ENCODE measurements at regions not wholly inside any gene's neighbourhood (a gene's known extent, or its start where the extent isn't known, plus 50 kb on each side); places are given as distances from the start of the nearest gene placed in this dataset.

GRCh38 chr1:229068270-229068987 is 202.5 kb upstream of the RAB4A start:
- DNase-seq, result peak in 1 of 6 experiments; percentile 34

- DNase-seq, result no peak
Observed at GRCh38 chr1:229069176-229069575, 201.7 kb upstream of the RAB4A start.

DNA sequence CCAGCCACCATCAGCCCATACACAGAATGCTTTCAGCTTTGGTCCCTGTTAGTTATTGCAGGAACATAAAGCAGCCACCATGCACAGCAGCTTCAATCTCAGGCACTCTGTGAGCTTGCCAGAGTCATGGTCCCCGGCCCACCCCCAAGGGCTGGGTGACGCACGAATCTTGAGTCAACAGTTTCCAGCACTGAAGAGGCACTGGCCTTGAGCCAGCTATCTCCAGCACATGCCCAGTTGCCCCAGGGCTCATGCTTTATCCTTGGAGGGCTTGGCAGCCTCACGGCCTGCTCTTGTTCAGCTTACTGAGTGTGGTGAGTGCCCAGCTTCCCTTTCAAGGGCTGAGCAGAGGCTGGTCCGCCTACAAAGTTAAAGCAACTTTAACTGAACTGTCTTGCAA is 200.7 kb upstream of the RAB4A start:
- DNase-seq, result no peak

DNA sequence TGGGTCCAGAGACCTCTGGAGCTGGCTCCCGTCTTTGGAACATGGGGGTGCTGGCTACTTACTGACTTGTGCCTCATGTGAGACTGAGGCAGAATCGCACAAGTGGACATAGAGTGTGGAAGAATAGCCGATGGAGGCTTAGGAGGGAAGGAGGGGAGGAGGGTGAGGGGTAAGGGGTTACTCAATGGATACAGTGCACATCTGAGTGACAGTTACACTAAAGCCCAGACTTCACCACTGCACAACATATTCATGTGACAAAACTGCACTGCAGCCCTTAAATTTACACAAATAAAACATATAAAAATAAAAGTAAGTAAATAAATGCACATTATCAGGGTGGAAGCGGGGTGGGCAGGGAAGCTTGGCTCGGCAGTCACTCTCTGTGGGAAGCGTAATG is 197.7 kb upstream of the RAB4A start:
- DNase-seq, result no peak

- DNase-seq, result no peak
Observed at GRCh38 chr1:229075217-229075616, 195.7 kb upstream of the RAB4A start.

GRCh38 chr1:229075716-229076115 is 195.2 kb upstream of the RAB4A start:
- DNase-seq, result no peak

DNA sequence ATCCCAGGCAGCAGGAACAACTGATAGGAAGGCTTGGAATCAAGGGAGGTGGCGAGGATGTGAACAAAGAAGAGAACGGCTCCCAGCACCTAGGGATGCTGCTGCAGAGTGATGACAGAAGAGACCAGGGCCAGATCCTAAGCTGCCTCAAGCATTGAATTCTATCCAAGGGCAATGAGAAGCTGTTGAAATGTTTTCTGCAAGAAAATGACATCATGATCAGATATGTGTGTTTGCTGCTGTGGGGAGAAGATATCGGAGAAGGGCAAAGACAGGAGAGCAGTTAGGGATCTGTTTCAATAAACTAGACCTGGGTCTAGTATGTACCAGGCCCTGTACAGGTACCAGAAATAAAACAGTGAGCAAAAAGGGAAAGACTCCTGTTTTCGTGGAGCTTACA is 194.7 kb upstream of the RAB4A start:
- no peak for DNase-seq

GRCh38 chr1:229079016-229079595 is 191.8 kb upstream of the RAB4A start:
- no peak for DNase-seq

DNA sequence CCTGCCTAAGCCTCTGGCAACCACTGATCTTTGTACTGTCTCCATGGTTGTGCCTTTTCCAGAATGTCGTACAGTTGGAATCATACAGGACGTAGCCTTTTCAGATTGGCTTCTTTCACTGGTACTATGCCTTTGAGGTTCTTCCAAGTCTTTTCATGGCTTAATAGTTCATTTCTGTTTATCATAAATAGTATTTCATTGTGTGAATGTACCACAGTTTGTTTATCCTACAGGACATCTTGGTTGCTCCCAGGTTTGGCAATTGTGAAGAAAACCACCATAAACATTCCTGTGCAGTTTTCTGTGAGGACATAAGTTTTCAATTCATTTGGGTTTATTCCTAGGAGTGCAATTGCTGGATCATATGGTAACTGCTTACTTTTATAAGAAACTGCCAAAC is 190.6 kb upstream of the RAB4A start:
- DNase-seq, result no peak

DNA sequence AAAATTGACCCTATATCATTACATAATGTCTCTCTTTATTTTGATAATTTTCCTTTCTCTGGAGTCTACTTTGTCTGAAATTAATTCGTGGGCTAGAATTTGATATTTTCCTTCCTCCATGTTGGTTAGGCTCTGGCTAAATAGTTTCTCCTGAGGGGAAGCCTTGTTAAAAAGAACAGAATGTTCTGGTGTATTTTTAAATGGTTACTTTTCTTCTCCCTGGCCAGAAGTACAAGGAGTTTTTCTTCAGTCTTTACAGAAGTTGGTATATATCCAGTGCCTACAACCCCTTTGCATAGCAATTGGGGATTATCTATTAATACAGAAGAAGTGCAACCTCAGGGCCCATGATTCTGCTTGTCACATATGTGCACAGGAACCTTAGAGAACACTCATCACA is 185.6 kb upstream of the RAB4A start:
- DNase-seq, result no peak

DNA sequence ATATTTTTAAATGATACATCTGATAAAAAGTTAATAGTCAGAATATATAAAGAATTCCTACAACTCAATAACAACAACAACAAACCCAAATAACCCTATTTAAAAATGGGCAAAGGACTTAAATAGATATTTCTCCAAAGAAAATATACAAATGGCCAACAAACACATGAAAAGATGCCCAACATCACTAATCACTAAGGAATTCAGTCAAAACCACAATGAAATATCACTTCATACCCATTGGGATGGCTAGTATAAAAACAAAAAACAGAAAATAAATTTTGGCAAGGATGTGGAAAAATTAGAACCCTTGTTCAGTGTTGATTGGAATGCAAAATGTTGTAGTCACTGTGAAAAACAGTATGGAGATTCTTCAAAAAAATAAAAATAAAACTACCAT is 184.8 kb upstream of the RAB4A start:
- no peak for DNase-seq

- no peak for DNase-seq
Observed at GRCh38 chr1:229086686-229087085, 184.2 kb upstream of the RAB4A start.

DNA sequence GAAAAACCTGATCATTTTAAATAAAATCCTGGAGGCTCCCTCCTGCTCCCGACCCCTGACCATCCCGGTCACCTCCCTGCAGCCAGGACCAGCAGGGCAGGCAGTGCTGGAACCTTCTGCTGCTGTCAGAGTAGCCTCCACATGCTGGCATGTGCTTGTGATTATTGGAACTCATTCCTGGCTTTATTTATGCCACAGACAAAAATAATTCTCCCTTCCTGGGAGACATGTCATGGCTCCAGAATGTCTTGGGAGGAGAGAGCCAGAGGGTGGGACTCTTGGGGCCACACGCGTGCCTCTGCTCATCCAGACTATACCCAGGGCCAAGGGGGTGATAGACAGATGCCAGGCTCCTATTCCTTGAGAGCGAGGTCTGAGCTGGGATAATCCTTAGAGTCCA is 183.6 kb upstream of the RAB4A start:
- DNase-seq, result no peak

- DNase-seq, result no peak
Observed at GRCh38 chr1:229087906-229088305, 183.0 kb upstream of the RAB4A start.

GRCh38 chr1:229088711-229089110 is 182.2 kb upstream of the RAB4A start:
- no peak for DNase-seq

- no peak for DNase-seq
Observed at GRCh38 chr1:229089586-229090208, 181.2 kb upstream of the RAB4A start.

DNA sequence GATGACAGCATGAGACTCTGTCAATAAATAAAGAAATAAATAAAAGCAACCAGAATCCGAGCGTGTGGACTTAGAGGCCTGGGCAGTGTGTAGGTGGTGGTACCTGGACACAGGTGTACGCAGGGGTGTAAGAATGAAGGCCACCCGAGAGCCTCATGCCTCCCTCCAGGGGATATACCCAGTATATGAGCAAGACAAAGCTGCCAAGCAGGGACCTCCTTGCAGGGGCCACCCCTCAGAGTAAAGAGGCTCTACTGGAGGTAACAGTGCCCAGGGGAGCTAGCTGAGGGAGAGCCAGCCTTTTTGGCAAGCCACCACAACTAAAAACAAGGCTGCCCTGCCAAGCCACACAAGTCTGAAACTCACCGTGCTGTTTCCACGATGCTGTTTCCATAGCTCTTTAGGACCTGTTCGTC is 179.2 kb upstream of the RAB4A start:
- no peak for DNase-seq

- DNase-seq, result no peak
Observed at GRCh38 chr1:229092377-229093237, 178.3 kb upstream of the RAB4A start.

DNA sequence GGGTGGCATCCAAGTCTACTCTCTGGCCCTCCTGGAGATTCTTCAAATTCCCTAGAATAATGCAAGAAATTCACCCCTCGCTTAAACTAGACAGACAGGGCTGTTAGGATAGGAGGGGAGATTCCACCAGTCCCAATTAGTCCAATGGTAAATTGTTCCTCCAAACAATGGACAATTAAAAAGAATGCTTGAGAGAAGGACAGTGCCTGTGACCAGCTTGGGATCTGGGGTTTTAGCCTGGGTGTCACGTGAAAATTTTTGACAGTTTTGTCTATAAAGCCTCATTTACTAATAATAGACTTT is 177.7 kb upstream of the RAB4A start:
- no peak for DNase-seq

DNA sequence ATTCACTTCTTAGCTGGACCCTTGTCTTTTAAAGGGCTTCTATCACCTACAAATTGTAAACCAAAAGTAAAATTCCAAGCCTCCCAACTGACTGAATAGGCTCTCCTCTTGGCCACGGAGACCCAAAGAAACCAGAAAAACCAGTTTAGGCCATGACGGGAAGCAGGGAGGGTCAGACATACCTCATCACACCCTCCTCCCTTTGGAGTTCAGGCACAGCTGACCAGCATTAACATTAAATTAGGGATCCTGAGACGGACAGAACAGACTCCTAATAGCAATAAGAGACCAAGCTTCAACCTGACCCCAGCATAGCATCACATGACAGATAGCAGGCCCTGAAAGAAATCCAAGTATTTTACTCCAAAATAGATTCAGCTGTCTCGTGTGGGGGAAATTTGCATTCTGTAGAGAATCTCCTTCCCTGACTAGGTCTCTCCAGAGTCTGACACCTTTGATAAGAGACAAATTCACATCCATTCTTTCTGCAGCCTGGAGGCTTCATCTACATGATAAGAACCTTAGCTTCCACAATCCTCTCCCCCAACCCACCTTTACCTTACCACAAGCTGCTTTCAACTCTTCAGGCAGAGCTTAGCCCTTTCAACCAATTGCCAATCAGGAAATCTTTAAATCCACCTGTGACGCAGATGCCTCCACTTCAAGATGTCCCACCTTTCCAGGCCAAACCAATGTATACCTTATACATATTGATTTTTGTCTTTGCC is 177.1 kb upstream of the RAB4A start:
- no peak for DNase-seq

DNA sequence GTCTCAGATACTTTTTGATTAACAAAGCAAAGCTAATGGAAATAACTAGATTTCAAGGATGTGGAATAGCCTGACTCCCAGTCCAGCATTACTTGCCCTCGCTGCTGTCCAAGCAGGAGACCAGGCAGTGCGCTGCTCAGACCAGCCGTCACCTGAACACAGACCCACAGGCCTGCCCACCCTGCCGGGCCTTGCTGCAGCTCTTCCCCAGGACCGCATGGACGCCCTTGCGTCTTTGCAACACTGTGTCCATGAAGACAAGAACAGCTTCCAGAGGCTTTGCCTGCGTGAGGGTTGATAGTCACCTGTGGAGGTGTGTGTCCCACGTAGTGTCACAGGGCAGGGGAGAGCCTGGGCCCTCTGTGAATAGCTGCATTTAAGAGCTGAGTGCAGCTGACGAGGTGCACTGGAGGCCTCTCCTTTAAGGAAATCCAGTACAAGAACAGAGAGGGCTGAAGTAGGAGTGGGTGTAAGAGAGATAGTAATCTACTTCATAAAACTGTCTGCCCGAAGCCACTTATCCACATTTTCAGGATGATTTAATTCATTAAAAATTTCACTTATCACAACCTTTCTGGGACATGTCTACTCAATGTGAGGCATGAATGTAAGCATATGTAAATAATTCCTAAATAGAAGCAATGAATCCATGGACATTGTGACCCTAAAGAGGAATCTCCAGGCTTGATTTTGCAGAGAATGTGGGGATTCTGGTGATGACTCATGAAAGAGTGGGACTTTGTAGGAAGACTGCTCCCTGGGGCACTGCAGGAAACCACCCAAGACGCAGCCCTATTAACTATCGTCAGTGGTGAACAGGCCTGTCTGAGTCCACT is 176.2 kb upstream of the RAB4A start:
- no peak for DNase-seq

DNA sequence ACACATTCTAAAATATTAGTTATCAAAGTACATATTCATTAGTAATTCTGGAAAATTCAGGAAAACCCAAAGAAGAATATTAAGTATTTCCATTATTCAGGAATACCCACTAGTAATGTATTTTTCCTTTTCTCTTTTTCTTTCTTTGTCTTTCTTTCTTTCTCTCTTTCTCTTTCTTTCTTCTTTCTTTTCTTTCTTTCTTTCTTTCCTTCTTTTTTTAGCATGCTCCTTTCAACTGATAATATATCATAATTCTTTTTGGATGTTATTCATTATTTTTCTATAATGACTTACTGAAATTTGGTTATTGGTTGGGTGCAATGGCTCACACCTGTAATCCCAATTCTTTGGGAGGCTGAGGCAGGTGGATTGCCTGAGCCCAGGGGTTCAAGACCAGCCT is 175.6 kb upstream of the RAB4A start:
- no peak for DNase-seq
